SIG-M5 treated with dmso at 0.1 percent for 504 hours (cell line): ENCODE measurements at regions not wholly inside any gene's neighbourhood (a gene's known extent, or its start where the extent isn't known, plus 50 kb on each side); places are given as distances from the start of the nearest gene placed in this dataset.

Experiments used
- DNase-seq: peaks from one replicate; lab custom pipeline; 2025; ENCODE audit not compliant: unreplicated experiment; lab: John Stamatoyannopoulos, UW

DNA sequence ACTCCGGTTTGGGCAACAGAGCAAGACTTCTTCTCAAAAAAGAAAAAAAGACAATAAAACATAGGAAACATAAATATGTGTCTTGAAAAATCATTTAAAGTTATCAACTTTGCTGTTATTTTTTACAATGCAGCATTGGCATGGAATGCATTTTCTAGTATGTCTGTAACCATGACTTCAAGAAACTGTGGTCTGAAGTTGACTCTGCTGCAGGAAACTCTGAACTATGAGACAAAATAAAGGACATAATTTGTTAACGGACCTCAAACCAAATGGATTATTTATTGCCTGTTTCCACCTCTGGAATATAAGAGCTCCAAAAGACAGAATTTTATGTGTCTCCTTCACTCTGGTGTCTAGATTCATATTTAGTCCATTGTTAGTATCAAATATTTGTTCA lies 79.1 kb downstream of the TRIB2 start:
- no peak for DNase-seq

DNA sequence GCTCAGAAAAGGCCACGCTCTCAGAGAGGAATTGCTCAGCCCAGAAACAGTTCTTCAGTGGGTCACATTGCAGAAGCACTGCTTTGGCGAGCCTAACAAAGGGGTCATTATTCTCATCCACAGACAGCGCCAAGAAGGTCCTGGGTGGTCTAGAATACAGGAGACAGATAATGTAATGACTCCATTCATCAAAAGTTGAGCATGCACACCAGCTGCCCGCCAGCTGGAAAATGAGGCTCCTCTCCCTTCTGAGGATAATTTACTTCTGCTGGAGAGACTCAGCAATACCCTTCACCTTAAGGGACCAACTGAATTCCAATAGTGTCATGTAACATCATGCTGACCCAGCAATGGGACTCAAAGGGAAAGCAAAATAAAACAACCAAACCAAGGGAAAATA lies 79.9 kb downstream of the TRIB2 start:
- DNase-seq, result no peak

GRCh38 chr2:12797815-12798214 lies 81.1 kb downstream of the TRIB2 start:
- peak; percentile 56 for DNase-seq

DNA sequence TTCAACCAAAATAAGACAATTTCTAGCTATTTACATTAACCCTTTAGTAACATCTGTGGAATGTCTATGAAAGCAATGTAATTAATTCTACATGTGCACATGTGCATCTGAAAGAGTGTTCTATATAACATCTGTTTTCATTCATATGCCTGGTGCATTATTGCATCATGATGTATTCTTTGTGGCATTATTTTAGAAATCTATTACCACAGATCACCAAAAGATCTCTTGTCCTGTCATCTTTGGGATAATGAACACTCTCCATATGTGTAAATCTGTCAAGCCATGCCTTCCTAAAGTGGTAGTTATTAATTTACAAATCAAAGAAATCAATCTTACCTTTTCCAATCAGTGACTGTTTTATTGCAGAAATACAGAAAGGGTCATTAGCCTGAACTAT lies 86.9 kb downstream of the TRIB2 start:
- no peak for DNase-seq

GRCh38 chr2:12804091-12804856 lies 87.5 kb downstream of the TRIB2 start:
- DNase-seq, result no peak

GRCh38 chr2:12805033-12805432 lies 88.3 kb downstream of the TRIB2 start:
- DNase-seq, result no peak

- no peak for DNase-seq
Measured at GRCh38 chr2:12806549-12807242, 90.0 kb downstream of the TRIB2 start.

- peak; percentile 7 for DNase-seq
Measured at GRCh38 chr2:12807907-12808810, 91.4 kb downstream of the TRIB2 start.

- DNase-seq, result no peak
Measured at GRCh38 chr2:12809526-12809925, 92.8 kb downstream of the TRIB2 start.

DNA sequence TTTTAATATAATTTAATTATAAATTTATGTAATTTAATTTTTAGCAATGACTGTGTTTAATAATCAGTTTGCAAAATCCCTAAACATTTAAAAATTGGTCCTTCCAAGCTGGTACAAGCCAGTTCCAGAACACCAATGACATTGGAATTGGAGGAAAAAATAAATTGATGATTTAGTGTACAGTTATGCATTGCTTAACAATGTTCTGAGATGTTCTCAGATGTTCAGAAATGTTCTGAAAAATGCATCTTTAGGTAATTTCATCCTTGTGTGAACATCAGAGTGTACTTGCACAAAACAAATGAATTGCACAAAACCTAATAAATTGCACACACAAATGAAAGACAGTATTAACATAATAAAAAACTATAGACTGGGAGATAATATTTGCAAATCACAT lies 95.2 kb downstream of the TRIB2 start:
- DNase-seq, result no peak

DNA sequence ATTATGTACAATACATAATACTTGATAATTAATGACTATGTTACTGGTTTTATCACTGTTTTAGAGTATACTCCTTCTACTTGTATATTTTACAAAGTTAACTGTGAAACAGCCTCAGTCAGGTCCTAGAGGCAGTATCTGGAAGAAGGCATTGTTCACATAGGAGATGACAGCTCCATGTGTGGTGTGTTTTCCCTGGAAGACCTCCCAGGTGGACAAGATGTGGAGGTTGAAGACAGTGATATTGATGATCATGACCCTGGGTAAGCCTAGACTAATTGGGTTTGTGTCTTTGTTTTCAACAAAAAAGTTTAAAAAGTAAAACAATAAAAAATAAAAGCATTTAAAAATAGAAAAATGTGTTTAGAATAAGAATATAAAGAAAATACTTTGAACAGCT lies 96.4 kb downstream of the TRIB2 start:
- DNase-seq, result no peak

DNA sequence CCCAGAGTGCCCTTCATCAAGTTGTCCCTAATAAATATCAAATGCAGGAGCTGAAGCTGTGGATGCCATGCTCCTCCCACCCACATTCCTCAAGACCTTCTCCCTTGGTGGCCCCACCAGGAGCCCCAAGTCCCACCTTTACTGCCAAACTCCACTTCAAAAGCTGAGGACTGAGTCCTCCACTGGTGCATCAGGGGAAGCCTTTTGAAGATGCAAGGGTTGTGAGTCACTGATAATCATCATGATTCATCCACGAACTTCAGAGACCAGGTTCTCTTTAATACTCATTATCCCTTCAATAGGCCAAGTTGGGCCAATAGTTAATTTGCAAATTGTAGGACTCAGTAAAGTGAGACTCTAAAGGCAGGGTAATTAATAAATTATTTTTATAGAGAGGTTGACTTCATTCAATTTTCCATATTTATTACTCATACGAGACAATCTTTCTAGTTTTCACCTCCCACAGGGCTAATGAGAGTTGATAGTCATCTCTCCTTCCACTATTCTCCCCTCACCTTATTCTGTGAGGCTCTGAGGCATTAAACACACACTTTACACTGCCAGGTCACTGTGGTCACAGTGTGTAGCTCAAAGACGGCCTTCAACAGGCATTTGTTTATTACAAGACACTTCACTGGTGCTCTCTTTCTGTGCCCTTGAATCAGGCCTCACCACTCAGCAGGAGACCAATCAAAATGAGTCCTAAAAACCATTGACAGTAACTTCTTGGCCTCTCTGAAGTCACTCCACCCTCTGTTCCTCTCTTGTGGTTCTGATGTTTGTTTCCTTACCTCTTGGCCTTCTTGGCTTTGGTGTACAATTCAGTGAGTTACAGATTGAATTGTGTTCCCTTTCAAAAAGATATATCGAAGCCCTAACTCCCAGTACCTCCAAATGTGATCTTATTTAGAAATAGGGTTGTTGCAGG lies 99.9 kb downstream of the TRIB2 start:
- DNase-seq, result no peak

- DNase-seq, result no peak
Measured at GRCh38 chr2:12817870-12818269, 101.1 kb downstream of the TRIB2 start.

- no peak for DNase-seq
Measured at GRCh38 chr2:12818416-12819102, 101.8 kb downstream of the TRIB2 start.

DNA sequence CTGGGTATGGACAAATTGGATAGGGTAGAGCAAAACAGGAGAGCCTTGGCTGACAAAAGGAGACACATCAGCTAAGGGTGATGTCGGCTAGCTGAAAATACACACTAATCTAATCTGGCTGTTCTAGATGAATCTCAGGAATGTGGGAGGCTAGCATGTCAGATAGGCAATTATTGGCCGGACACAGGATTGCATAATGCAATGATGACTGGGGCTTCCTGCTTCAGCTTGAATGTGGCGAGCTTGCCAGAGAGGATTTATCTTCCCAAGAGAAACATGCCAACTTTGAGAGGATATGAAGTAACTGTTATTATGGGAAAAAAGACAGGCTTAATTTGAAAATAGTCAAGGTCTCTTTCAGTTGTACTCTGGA lies 102.4 kb downstream of the TRIB2 start:
- peak; percentile 2 for DNase-seq

- DNase-seq, result peak; percentile 84
Measured at GRCh38 chr2:12819721-12820120, 103.0 kb downstream of the TRIB2 start.

DNA sequence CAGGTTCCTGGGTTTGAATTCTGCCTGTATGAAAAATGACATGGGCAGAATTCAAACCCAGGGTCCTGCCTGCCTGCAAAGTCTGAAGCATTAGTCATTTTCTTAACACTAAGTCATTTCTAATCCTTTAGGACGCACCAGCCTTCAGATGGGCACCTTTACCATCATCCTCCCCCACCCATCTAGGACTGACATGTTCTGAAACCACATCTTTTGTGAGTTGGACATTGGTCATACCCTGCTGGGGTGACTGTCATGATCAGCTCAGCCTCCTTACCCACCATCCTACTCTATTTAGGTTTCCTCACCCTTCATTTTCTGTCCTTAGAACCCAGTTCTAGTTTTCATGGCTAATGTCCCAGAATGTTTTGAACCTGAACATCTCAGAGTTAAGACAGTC lies 104.9 kb downstream of the TRIB2 start:
- DNase-seq, result no peak

- no peak for DNase-seq
Measured at GRCh38 chr2:12824351-12824777, 107.6 kb downstream of the TRIB2 start.

- no peak for DNase-seq
Measured at GRCh38 chr2:12824778-12825379, 108.1 kb downstream of the TRIB2 start.

- DNase-seq, result no peak
Measured at GRCh38 chr2:12826781-12827180, 110.0 kb downstream of the TRIB2 start.
